ENCODE measurements at regions not wholly inside any gene's neighbourhood (a gene's known extent, or its start where the extent isn't known, plus 50 kb on each side); places are given as distances from the start of the nearest gene placed in this dataset.

DNA sequence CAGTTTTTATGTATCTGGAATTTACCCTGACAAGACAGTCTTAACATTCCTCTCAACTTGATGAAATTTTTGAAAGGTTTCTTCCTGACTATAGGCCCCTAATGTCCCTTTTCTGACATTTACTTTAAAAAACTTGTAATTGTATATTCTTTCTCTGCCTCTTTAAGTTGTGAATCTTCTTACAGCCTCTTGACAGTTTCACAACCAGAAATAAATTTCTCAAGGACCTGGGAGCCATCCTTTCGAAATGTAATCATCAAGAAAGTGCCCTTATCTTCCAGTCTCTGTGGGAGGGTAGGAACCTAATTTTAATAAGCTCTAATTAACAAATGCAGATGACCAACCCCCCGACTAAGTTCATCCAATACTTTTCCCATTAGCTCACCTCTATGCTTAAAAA, 403.6 kb upstream of the GJE1 start:
- H3K4me3 ChIP-seq (ENCODE audit: low read length), result no peak overlapping the region
- no peak for TF ChIP-seq EZH2 (optimal IDR thresholded peaks at IDR 0.05; ENCODE audit: low read depth, low read length)
- TF ChIP-seq EZH2phosphoT487 (IDR thresholded peaks at IDR 0.05; ENCODE audit: low read length), result no peak
- TF ChIP-seq, protein P1, sequence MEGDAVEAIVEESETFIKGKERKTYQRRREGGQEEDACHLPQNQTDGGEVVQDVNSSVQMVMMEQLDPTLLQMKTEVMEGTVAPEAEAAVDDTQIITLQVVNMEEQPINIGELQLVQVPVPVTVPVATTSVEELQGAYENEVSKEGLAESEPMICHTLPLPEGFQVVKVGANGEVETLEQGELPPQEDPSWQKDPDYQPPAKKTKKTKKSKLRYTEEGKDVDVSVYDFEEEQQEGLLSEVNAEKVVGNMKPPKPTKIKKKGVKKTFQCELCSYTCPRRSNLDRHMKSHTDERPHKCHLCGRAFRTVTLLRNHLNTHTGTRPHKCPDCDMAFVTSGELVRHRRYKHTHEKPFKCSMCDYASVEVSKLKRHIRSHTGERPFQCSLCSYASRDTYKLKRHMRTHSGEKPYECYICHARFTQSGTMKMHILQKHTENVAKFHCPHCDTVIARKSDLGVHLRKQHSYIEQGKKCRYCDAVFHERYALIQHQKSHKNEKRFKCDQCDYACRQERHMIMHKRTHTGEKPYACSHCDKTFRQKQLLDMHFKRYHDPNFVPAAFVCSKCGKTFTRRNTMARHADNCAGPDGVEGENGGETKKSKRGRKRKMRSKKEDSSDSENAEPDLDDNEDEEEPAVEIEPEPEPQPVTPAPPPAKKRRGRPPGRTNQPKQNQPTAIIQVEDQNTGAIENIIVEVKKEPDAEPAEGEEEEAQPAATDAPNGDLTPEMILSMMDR (IDR thresholded peaks at IDR 0.05; ENCODE audit: low read length), result no peak
- DNase-seq, result no peak
- H3F3A ChIP-seq (ENCODE audit: insufficient read depth, low read length), result no peaks in the 10 kb centered on the region
- H3K36me3 ChIP-seq (replicated peaks; ENCODE audit: insufficient read depth, low read length), result no peaks in the 10 kb centered on the region
- H3K9ac ChIP-seq (ENCODE audit: low read length), result no peak overlapping the region
- H4K20me1 ChIP-seq (ENCODE audit: insufficient read depth, low read length), result no peaks in the 10 kb centered on the region
- H2AFZ ChIP-seq (ENCODE audit: low read length), result no peak overlapping the region
- H3K79me2 ChIP-seq (ENCODE audit: low read length), result no peaks in the 10 kb centered on the region
- H3K27me3 ChIP-seq (replicated peaks; ENCODE audit: insufficient read depth, low read length), result no peaks in the 10 kb centered on the region
- no peaks in the 10 kb centered on the region for H3K9me2 ChIP-seq (replicated peaks; ENCODE audit: insufficient read depth, low read length)
- H3K9me3 ChIP-seq (replicated peaks; ENCODE audit: insufficient read depth, low read length), result no peaks in the 10 kb centered on the region
- H3K4me2 ChIP-seq (ENCODE audit: low read depth, low read length), result no peak overlapping the region
- H3K27ac ChIP-seq (ENCODE audit: low read length), result no peak overlapping the region
- no peaks in the 10 kb centered on the region for H3K4me1 ChIP-seq (ENCODE audit: low read length)

DNA sequence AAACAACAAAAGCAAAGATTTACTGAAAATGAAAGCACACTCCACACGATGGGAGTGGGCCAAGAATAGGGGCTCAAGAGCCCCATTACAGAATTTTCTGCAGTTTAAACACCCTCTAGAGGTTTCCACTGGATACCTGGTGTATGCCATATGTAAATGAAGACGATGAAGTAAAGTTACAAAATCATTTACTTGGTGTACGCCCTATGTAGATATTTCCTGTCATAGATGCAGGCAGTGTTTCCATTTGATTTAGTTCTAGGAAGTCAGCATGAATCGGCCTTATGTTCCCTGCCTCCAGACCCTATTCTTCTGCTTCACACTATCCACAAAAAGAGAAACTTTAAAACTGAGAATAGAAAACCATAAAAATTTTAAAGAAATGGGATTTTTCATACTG, 404.4 kb upstream of the GJE1 start:
- 0 out of 2 replicates have a peak overlapping the region, but pooled peaks have one; percentile 27 for H3K4me2 ChIP-seq (ENCODE audit: low read depth, low read length)
- no peaks in the 10 kb centered on the region for H4K20me1 ChIP-seq (ENCODE audit: insufficient read depth, low read length)
- H3K27ac ChIP-seq (ENCODE audit: low read length), result no peak overlapping the region
- H3K79me2 ChIP-seq (ENCODE audit: low read length), result no peaks in the 10 kb centered on the region
- no peak for DNase-seq
- no peaks in the 10 kb centered on the region for H3K9me2 ChIP-seq (replicated peaks; ENCODE audit: insufficient read depth, low read length)
- H2AFZ ChIP-seq (ENCODE audit: low read length), result no peak overlapping the region
- TF ChIP-seq, protein P1 (IDR thresholded peaks at IDR 0.05; ENCODE audit: low read length), result no peak
- no peak overlapping the region for H3K9ac ChIP-seq (ENCODE audit: low read length)
- H3K36me3 ChIP-seq (replicated peaks; ENCODE audit: insufficient read depth, low read length), result no peaks in the 10 kb centered on the region
- no peak overlapping the region for H3K4me3 ChIP-seq (ENCODE audit: low read length)
- H3F3A ChIP-seq (ENCODE audit: insufficient read depth, low read length), result no peaks in the 10 kb centered on the region
- H3K4me1 ChIP-seq (ENCODE audit: low read length), result no peaks in the 10 kb centered on the region
- H3K27me3 ChIP-seq (replicated peaks; ENCODE audit: insufficient read depth, low read length), result no peaks in the 10 kb centered on the region
- no peaks in the 10 kb centered on the region for H3K9me3 ChIP-seq (replicated peaks; ENCODE audit: insufficient read depth, low read length)

DNA sequence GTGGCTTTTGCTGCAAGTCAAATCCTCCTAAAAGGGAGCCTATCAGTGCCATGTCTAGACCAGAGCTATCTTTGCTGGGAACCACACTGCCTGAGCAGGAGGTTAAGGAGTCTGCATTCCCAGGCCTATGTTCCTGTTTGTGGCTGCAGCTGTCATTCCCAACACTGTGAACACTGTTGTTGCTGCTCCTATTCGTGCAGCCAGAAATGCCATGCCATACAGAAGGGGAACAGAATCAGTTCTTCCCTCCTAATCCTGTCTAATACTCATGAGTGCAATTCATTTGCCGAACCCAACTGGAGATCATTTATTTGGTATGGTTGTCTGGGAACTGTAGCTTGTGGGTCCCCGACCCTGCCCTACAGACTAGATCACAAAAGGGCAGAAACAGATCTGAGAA, 406.5 kb upstream of the GJE1 start:
- H2AFZ ChIP-seq (ENCODE audit: low read length), result no peak overlapping the region
- no peak for DNase-seq
- no peaks in the 10 kb centered on the region for H3K27me3 ChIP-seq (replicated peaks; ENCODE audit: insufficient read depth, low read length)
- no peak overlapping the region for H3K9ac ChIP-seq (ENCODE audit: low read length)
- H3K4me2 ChIP-seq (ENCODE audit: low read depth, low read length), result no peak overlapping the region
- H3K79me2 ChIP-seq (ENCODE audit: low read length), result no peaks in the 10 kb centered on the region
- H3K36me3 ChIP-seq (replicated peaks; ENCODE audit: insufficient read depth, low read length), result no peaks in the 10 kb centered on the region
- TF ChIP-seq EZH2 (optimal IDR thresholded peaks at IDR 0.05; ENCODE audit: low read depth, low read length), result no peak
- TF ChIP-seq, protein P1 (IDR thresholded peaks at IDR 0.05; ENCODE audit: low read length), result no peak
- no peak for TF ChIP-seq EZH2phosphoT487 (IDR thresholded peaks at IDR 0.05; ENCODE audit: low read length)
- H3K9me2 ChIP-seq (replicated peaks; ENCODE audit: insufficient read depth, low read length), result no peaks in the 10 kb centered on the region
- no peak overlapping the region for H3K4me3 ChIP-seq (ENCODE audit: low read length)
- H3K9me3 ChIP-seq (replicated peaks; ENCODE audit: insufficient read depth, low read length), result no peaks in the 10 kb centered on the region
- no peak overlapping the region for H3K27ac ChIP-seq (ENCODE audit: low read length)
- no peaks in the 10 kb centered on the region for H4K20me1 ChIP-seq (ENCODE audit: insufficient read depth, low read length)
- H3F3A ChIP-seq (ENCODE audit: insufficient read depth, low read length), result no peaks in the 10 kb centered on the region
- no peaks in the 10 kb centered on the region for H3K4me1 ChIP-seq (ENCODE audit: low read length)
